ENCODE measurements at regions not wholly inside any gene's neighbourhood (a gene's known extent, or its start where the extent isn't known, plus 50 kb on each side); places are given as distances from the start of the nearest gene placed in this dataset.
"Not testable (repeated sequence)": the region's sequence is repeated elsewhere in the genome, so short reads cannot be mapped to it uniquely, and the experiment has no call there.

DNA sequence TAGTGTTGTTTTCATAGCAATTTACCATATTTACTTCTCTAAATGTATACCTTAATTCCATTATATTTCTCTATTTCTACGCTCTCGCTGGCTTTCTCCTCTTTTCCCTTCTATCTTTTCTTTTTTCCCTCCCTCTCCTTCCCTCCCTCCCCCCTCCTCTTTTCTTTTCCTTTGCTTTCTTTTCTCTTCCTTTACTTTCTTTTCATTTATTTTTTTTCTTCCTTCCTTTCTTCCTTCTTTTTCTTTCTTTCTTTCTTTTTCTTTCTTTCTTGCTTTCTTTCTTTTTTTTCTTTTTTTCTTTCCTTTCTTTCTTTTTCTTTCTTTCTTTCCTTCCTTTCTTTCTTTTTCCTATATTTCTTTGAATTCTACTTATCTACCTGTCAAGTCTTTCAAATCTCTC is 533.0 kb upstream of the POT1 start:
- DNase-seq, result no peak

DNA sequence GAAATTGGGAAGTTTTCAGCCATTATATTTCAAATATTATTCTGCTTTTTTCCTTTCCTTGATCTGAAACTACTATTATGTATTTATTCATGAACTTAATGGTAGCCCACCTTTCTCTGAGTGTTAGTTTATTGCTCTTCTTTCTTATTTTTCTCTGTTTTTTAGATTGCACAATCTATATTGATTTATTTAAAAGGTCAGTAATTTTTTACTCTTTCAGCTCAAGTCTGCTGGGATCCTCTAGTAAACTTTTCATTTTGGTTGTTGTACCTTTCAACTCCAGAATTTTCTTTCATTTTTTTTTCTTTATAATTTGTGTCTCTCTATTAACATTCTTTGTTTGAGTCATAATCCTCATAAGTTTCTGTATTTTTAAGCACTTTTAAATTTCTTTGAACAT is 529.4 kb upstream of the POT1 start:
- DNase-seq, result no peak

DNA sequence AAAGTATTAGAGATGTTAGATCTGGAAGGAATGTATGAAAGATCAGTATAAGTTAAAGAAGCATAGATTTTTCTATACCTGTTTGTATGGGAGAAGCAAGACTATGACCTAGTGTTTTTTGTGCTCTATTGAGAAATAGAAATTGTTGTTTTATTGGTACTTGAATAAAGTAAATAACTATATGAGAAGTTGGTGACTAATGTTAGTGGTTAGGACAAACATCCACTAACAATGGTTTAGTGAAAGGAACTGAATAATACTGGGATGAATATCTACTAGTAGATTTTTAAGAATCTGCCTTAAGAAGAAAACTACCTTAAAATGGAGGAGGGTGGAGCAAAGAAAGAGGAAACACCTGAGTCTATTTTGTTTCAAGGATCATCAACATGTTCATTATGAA is 521.1 kb upstream of the POT1 start:
- DNase-seq, result no peak

DNA sequence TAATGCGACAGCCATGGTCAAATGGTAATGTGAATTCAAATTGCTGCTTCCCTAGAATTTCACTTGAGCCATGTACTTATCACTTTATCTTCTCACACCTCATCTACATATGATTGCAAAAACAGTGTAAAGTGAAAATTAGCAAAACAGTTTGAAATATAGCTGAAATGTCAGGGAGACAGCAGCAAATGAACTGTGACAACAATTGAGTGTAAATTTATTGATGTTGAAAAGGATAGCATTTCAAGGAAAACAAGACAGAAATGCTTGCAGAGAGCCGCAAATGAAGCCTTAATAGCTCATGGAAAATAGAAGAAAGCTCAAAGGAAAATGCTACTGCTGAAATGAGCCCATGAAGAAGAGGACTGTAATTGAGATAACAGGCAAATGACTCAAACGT is 516.2 kb upstream of the POT1 start:
- peak; percentile 39 for DNase-seq

DNA sequence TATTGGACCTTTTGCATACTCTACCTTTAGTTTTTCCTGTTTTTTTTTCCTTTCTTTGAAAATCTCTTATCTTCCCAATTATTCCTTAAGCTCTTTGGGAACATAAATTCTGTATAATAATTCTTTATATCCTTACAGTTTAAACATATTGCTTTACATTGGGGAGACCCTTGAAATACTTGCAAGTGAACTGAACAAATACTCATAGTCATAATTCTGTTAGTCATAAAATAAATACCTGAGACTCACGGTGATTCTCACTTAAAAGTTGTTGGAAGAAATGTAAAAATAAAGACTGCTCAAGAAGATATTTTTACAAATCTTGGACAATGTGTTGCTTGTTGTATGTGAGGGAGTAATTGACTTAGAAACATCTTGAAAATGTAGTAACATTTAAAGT is 515.2 kb upstream of the POT1 start:
- no peak for DNase-seq

DNA sequence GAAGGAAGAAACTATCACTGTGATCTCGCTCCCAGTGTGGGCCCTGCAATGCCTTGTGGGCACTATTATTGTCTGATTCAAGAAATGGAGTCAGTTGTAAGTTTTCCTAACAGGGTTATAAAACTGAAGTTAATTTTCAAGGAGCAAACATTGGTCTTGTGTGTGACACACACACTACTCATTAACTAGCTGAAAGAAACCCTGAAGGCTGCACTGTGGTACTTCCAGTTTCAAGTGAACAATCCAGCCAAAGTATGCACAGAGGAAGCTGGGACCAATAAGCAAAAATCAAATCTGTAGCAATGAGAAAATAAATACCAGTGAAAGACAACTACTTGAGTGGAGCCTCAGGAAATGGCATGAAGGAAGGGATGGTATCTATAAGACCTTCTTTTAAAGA is 506.6 kb upstream of the POT1 start:
- no peak for DNase-seq

DNA sequence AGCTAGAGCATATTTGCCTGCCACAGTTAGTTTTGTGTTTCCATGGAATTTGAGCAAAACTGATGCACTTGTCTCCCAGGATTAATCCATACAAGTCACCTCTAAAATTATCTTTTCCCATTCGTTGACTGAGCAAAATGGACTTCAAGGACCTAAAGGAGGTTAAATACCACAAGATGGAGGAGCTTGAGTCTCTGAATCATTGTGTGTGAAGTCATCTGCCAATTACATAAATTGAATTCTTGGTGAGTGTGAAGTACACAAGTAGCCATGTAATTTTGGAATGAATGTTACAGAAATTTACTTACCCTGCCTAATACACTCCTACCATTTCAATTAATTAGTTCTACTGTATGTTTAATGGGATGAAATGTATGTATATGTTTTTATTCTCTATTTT is 501.7 kb upstream of the POT1 start:
- no peak for DNase-seq

DNA sequence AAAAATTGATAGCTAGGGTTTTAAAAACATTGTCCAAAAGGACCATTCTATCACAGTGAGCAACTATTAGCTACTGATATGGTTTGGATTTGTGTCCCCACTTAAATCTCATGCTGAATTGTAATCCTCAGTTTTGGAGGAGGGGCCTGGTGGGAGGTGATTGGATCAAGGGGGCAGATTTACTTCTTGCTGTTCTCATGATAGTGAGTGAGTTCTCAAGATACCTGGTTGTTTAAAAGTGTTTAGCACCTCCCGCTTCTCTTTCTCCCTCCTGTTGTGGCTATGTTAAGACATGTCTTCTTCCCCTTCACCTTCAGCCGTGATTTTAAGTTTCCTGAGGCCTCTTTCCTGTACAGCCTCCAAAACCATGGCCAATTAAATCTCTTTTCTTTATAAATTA is 500.4 kb upstream of the POT1 start:
- no peak for DNase-seq

DNA sequence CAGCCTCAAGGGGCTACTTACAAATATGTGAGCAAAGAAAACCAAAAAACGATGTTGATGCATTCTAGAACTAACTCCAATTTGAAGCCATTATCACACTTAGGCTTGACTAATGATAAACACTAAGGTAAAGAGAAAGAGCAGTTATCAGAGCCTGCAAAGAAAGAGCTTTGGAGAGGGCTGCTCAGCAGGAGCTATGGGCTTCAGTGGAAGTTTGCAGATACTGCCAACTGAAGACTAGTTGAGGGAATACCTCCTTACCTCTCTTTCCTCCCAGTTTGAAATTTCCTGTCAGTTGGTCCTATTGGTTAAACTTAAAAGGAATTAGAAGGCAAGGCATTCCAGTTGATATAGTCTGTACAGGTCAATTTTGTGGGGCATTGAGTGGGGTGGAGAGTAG is 498.1 kb upstream of the POT1 start:
- DNase-seq, result no peak

DNA sequence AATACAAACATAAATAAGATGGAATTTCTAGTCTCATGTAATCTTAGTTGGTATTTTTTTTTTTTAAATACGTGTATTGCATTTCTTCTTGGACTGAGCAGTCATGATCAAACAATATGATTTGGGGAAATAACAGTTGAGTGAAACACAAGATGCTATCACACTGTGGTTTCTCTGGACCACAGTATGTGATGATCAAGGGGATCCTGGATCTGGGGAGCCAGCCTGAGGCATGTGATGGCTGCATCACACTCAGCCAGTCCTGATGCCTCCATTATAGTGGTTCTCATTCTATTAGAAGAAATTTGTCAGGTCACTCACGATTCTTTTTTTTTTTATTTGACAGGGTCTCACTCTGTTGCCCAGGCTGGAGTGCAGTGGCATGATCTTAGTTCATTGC is 495.9 kb upstream of the POT1 start:
- DNase-seq, result no peak

DNA sequence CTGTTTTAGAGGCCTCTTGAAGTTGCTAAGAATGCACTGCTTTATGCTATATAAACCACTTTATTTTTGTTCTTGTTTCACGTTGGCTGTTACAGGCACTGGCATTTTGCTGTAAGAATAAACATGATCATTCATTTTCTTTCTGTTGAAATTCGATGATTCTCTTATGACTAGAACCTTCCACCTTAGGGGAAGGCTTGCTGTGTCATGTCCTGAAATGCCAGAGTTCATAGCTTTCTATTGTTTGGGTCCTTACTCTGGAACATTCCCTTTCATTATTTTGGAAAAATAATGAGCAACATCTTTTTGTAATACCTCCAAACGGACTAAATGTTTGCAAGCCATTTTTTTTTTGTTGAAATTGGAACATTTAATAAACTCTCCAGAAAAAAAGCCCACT is 495.1 kb upstream of the POT1 start:
- DNase-seq, result no peak

DNA sequence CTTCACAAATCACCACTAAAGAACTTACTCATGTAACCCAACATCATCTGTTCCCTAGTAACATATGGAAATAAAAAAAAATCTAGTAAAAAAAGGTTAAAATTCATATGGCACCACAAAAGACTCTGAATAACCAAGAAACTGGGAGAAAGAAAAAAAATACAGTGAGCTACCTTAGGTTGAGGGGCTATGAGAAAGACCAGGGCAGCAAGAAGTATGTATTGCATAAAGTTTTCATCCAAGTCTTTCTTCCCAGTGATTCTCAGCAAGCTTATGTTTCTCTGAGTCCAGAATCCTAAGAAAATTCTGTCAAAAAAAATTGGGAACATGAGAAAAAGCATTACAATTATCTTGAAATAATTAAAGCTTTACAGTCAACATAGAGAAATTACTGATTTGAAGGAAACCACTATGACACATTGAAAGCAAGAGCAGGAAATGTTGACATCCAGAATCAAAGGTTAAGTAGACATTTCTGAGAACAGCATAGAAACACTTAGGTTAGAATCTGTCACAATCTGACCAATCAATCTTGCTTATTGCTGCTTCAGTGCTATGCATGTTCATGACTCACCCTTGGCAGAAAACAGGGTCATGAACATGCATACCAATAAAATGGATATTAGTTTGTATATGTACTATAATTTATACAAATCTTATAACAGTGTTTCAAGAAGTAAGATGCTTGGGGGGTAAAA is 494.0 kb upstream of the POT1 start:
- DNase-seq, result no peak

DNA sequence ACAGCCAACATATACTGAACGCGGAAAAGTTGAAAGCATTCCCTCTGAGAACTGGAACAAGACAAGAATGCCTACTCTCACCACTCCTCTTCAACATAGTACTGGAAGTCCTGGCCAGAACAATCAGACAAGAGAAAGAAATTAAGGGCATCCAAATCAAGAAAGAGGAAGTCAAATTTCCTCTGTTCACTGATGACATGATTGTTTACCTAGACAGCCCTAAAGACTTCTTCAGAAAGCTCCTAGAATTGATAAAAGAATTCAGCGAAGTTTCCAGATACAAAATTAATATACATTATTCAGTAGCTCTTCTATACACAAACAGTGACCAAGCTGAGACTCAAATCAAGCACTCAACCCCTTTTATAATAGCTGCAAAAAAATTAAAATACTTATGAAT is 491.8 kb upstream of the POT1 start:
- not testable (repeated sequence) for DNase-seq

DNA sequence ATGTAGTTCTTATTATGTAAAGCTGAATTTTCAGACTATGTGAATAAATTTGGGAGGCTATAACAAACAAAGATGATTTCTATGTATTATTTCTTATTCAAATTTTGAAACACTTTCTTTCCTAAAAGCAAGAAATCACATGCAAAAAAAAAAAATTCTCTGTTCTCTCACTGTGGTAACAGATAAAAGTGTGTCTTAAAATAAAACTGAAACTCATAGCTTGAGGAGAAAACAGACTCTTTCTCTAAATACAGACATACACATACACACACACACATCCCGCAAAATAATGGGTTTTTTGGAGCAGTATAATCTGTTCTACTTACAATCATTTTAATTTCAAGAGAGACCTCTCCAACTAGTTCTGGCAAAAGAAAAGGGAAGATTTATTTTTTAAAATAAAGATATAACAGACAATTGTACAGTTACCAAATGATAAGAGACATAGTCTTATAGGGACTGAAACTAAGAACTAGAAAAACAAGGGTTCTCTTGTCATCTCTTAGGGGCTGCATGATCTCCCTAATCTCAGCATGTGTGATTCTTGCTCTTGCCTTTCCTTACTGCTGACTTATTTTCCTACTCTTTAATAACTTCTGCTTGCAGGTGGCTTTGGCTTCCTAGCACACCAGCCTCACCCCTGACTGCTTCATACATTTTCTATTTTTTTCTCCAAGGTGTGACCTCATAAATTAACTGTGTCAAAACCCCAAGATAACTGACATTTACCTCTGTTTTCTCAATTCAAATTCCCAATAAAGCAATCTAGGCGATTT is 483.5 kb upstream of the POT1 start:
- DNase-seq, result no peak

DNA sequence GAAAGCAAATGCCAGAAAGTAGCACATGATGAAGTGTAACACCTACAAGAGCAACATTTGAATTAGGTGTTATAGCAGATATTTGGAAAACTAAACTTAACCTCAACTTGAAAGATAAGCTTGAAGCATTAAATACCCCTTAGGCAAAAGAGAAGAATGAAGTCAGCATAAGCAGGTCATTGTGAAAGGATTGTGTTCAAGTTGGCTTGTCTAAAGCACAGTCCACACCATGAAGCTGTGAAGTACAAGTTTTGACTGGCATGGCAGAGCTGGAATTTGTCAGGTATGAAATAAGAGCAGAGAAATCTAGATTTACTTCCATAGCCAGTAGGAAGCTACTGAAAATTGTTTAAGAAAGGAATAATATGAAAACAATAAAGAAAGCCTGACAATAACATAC is 480.3 kb upstream of the POT1 start:
- DNase-seq, result no peak

DNA sequence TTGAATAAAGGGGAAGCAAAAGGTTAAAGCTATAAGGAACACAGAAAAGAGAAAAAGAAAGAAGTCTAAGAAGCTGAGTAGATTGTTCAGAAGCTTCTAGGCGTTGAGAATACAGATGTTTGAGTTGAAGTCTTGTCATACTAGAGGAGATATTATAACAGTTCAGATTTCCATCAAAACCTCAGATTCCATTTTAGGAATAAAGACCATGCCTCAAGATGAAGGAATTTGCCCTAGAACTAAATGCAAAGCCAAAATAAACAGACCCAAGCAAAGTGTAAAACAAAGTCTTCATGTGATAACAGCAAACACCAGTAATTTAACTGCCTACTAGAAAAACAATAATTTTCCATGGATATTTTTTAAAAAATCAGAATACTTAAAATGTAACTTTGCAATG is 476.5 kb upstream of the POT1 start:
- DNase-seq, result no peak

DNA sequence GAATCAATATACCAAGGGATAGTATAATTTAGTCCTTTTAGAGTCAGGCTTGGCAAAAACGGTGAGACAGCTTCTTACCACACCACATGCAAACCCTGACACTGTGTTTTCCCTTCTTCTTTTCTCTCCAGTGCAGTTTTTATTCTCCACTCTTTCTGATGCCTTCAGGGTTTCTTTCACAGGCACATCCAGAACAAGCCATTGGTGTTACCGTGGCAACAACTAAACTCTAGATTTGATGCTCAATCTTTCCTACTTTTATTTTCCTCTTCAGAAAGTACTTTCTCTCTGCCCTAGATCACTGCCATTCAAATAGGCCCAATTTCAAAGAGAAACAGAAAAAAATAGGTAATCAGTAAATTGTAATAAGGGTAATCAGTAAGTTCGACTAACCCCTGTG is 469.8 kb upstream of the POT1 start:
- no peak for DNase-seq

DNA sequence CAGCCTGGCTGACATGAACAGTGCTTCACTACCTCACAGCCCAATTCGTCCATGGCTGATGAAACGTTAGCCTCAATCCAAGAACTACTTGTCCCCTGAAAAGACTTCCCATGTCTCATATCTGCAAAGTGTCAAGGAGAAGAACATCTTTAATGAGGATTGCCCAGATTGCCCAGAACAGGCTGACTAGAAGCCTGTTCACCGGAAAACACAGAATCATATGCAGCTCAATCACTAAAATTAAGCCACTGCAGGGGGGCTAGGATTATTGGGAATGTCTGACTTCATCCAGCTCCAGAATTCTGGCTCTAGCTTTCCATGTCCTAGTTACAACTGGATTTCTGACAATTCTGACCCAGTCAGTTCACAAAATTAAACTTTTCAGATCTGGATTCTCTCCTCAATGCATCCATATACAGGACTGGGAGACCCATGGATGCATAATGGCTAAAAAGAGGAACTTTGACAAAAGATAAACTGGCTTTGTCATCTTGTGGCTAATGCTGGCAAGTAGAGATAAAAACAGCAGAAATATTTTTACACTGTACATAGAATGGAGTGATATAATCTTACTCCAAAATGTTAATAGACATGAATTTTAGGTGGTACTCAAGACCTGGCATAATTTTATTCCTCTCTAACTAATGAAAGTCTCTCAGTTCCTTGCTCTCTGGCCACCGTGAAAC is 467.0 kb upstream of the POT1 start:
- no peak for DNase-seq

DNA sequence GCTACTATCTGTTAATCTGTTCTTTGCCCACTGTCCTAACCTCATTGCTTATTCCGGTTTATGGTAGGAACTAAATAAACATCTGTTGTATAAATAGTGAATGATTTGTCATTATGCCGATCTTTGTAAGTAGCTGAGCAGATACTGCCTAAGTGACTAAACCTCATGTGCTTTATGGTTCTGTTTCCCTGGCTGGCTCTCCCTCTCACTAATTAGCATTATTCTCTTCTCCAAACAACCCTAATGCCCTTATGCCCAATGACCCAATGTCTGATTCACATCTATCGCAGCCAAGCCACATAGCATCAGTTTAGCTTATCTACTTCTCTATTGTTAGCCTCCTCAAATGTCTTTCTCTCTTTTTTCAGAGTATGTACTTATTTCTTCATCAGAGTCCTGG is 462.3 kb upstream of the POT1 start:
- DNase-seq, result no peak

DNA sequence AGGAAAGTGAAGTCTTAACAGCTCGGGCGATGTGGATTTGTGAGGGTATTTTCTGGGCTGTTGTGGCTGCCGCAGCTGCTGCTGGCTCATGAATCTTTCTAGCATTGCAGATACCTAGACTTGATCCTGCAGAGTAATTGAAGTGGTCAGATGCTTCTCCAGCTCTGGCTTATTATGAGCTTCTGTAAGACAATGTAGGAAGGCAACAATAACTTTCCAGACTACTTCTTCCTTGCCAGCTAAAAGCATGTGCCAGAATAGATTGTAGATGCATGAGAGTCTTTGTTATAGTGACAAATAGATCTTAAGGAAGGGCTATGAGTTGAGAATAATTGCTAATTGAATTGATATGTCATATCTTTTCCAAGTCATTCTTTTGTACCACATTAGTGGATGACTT is 461.4 kb upstream of the POT1 start:
- no peak for DNase-seq

DNA sequence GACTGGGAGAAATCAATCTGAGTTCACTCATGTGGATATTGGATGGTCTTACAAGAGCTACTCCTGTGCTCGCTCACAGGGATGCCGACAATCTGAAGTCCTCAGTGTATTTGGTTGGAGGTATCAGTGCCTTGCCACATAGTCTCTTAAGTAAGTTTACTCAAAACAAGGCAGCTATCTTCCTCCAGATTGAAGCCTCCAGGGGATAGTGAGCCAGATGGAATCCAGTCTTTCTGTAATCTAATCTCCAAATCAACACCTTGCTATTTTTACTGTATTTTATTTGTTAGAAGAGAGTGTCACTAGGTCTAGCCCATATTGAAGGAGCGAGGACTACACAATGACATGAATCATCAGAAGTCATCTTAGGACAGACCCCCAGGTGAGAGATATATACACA is 456.6 kb upstream of the POT1 start:
- DNase-seq, result no peak

DNA sequence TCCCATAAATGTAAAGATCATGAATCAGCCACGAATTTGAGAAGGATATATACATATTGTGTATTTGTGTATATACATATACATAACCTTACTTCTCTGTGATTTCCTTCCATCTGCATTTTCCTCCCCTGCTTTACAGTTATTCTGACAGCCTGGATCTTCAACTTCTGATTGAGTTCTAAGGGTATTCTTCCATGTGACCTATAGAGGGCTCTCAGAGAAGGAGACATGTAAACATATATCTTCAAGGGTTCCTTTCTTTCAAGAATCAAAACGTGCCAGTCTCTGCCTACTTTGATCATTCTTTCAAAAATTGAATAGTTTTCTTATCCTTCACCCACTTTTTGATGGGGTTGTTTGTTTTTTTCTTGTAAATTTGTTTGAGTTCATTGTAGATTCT is 453.7 kb upstream of the POT1 start:
- no peak for DNase-seq

DNA sequence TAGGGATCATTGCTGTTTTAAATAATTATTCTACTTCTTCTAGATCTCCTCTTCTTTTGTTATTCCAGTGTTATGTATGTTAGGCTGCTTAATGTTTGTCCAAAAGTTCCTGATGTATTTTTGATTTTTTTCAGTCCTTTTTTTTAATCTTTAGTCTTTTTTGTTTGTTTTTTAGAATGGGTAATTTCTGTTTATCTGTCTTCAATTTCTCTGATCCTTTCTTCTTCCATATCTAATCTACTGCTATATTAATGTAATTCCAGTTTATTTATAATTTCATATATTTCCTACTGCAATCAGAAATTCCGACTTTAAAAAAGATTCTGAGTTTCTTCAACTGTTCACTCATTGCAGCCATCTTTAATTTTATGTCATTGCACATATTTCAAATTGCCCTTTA is 452.8 kb upstream of the POT1 start:
- no peak for DNase-seq

DNA sequence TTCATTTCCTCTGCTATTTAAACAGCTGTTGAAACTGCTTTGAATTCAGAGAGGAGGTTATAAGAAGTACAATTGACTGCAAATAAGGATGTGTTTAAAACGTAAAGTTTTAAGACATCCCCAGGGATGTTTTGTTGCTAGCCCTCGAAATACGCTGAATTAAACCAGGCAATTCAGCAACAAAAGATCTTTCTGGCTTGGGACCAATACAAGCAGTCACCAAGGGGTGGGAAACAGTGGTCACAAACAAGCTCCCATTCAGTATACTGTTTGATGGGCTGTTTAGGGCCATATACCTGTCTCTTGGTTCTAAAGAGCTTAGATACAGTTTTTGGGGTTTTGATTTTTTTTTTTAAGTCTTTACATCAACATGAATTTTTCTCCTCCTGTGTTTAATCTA is 446.3 kb upstream of the POT1 start:
- DNase-seq, result no peak
